ENCODE measurements at regions not wholly inside any gene's neighbourhood (a gene's known extent, or its start where the extent isn't known, plus 50 kb on each side); places are given as distances from the start of the nearest gene placed in this dataset.

GRCh38 chr18:45254709-45255082 is 360.6 kb upstream of the SLC14A2 start:
- TF ChIP-seq CTCF (IDR thresholded peaks at IDR 0.05; ENCODE audit: insufficient read depth, low read depth, low read length) (no peak), EZH2 (IDR thresholded peaks at IDR 0.05; ENCODE audit: insufficient read depth, low read length) (no peak)

Measured in astrocyte (in vitro differentiated cells and primary cell).